H9 (cell line): ENCODE measurements at regions not wholly inside any gene's neighbourhood (a gene's known extent, or its start where the extent isn't known, plus 50 kb on each side); places are given as distances from the start of the nearest gene placed in this dataset.
A peak's percentile ranks its signal among the peaks of the same experiment; 100 is the strongest.

ENCODE experiments used
- DNase-seq: peaks from one replicate; pipeline ENCODE4 v3.0.0-alpha.2; 2017
- H2AFZ ChIP-seq: one replicate; pipeline ENCODE4 v1.6.1; 2013; ENCODE audit warnings: mild to moderate bottlenecking, low read length, control low read depth, moderate library complexity
- H2AK5ac ChIP-seq: 2 replicates; pipeline ENCODE4 v1.6.1; 2013; ENCODE audit warnings: low read length, control low read depth, mixed read lengths; ENCODE audit not compliant: insufficient read length
- H2BK120ac ChIP-seq: one replicate; pipeline ENCODE4 v1.6.1; 2013; ENCODE audit warnings: low read depth, mild to moderate bottlenecking, low read length, control low read depth, inconsistent platforms; ENCODE audit not compliant: poor library complexity, severe bottlenecking
- H2BK12ac ChIP-seq: 2 replicates; pipeline ENCODE4 v1.6.1; 2013; ENCODE audit warnings: low read length, control low read depth, mixed read lengths, low read depth; ENCODE audit not compliant: insufficient read length
- H2BK15ac ChIP-seq: 2 replicates; pipeline ENCODE4 v1.6.1; 2013; ENCODE audit warnings: low read depth, low read length, control low read depth
- H2BK20ac ChIP-seq: one replicate; pipeline ENCODE4 v1.6.1; 2013; ENCODE audit warnings: low read depth, mild to moderate bottlenecking, low read length, control low read depth, inconsistent platforms; ENCODE audit not compliant: poor library complexity, severe bottlenecking
- H2BK5ac ChIP-seq: 2 replicates; pipeline ENCODE4 v1.6.1; 2013; ENCODE audit warnings: low read length, control low read depth, mixed read lengths; ENCODE audit not compliant: insufficient read length
- H3K14ac ChIP-seq: 2 replicates; pipeline ENCODE4 v1.6.1; 2013; ENCODE audit warnings: low read length, control low read depth; ENCODE audit not compliant: insufficient read depth
- H3K18ac ChIP-seq: 2 replicates; pipeline ENCODE4 v1.6.1; 2013; ENCODE audit warnings: low read depth, mild to moderate bottlenecking, mixed read lengths, low read length, control low read depth; ENCODE audit not compliant: insufficient read length
- H3K23ac ChIP-seq: 2 replicates; pipeline ENCODE4 v1.6.1; 2013; ENCODE audit warnings: low read length, control low read depth, mixed read lengths, low read depth; ENCODE audit not compliant: insufficient read length
- H3K23me2 ChIP-seq: 2 replicates; pipeline ENCODE4 v1.6.1; 2013; ENCODE audit warnings: low read depth, mild to moderate bottlenecking, mixed read lengths, low read length, control low read depth; ENCODE audit not compliant: insufficient read length, poor library complexity, severe bottlenecking
- H3K27ac ChIP-seq: 2 replicates; pipeline ENCODE4 v1.5.1; 2013; ENCODE audit warnings: low read length, control low read depth, mixed read lengths, low read depth; ENCODE audit not compliant: insufficient read length
- H3K27me3 ChIP-seq: 2 replicates; pipeline ENCODE4 v1.6.1; 2013; ENCODE audit warnings: low read length, control low read depth, inconsistent platforms; ENCODE audit not compliant: insufficient read depth
- H3K4ac ChIP-seq: 2 replicates; pipeline ENCODE4 v1.6.1; 2013; ENCODE audit warnings: low read depth, mild to moderate bottlenecking, control low read depth, inconsistent platforms, low read length, moderate library complexity
- H3K4me1 ChIP-seq: 2 replicates; pipeline ENCODE4 v1.6.1; 2013; ENCODE audit warnings: low read length, control low read depth, inconsistent platforms; ENCODE audit not compliant: insufficient read depth
- H3K4me2 ChIP-seq: 2 replicates; pipeline ENCODE4 v1.6.1; 2013; ENCODE audit warnings: low read length, control low read depth, mixed read lengths; ENCODE audit not compliant: insufficient read length, insufficient read depth
- H3K56ac ChIP-seq: 2 replicates; pipeline ENCODE4 v1.6.1; 2013; ENCODE audit warnings: low read depth, mild to moderate bottlenecking, mixed read lengths, low read length, control low read depth; ENCODE audit not compliant: insufficient read length
- H3K79me1 ChIP-seq: 2 replicates; pipeline ENCODE4 v1.6.1; 2013; ENCODE audit warnings: low read depth, mild to moderate bottlenecking, moderate library complexity, low read length, control low read depth, inconsistent platforms; ENCODE audit not compliant: insufficient read depth, poor library complexity, severe bottlenecking
- H3K79me2 ChIP-seq: 2 replicates; pipeline ENCODE4 v1.6.1; 2013; ENCODE audit warnings: low read length, control low read depth, inconsistent platforms; ENCODE audit not compliant: insufficient read depth
- H3K9ac ChIP-seq: 2 replicates; pipeline ENCODE4 v1.6.1; 2013; ENCODE audit warnings: low read length, control low read depth, mixed read lengths; ENCODE audit not compliant: insufficient read length; ENCODE audit errors: extremely low read depth
- H3K9me3 ChIP-seq: one replicate; pipeline ENCODE4 v1.6.1; 2013; ENCODE audit warnings: low read depth, low read length, inconsistent platforms; ENCODE audit not compliant: control insufficient read depth
- H3T11ph ChIP-seq: one replicate; pipeline ENCODE4 v1.6.1; 2013; ENCODE audit warnings: mild to moderate bottlenecking, low read length, control low read depth, inconsistent platforms
- H4K20me1 ChIP-seq: one replicate; pipeline ENCODE4 v1.6.1; 2013; ENCODE audit not compliant: control insufficient read depth, insufficient read length, insufficient read depth
- H4K5ac ChIP-seq: 2 replicates; pipeline ENCODE4 v1.6.1; 2013; ENCODE audit warnings: low read depth, mild to moderate bottlenecking, mixed read lengths, low read length, control low read depth; ENCODE audit not compliant: insufficient read length
- H4K8ac ChIP-seq: replicated peaks from 2 replicates; pipeline ENCODE4 v1.6.1; 2013; ENCODE audit warnings: low read length, control low read depth, mixed read lengths, low read depth; ENCODE audit not compliant: insufficient read length
- H4K91ac ChIP-seq: 2 replicates; pipeline ENCODE4 v1.6.1; 2013; ENCODE audit warnings: low read depth, mild to moderate bottlenecking, moderate library complexity, mixed read lengths, low read length, control low read depth; ENCODE audit not compliant: insufficient read length
- H3K27ac Mint-ChIP-seq, 3 experiments: 2 replicates in 2 of 3; 3 replicates in 1 of 3; pipeline ENCODE4 v1.8.0; 2020 to 2021; ENCODE audit warnings: mixed read lengths in 3 of 3, mild to moderate bottlenecking in 1 of 3, moderate library complexity in 1 of 3
- H3K27me3 Mint-ChIP-seq: 2 replicates; pipeline ENCODE4 v1.8.0; 2021; ENCODE audit warnings: low read depth, mild to moderate bottlenecking, moderate library complexity, mixed read lengths
- H3K36me3 Mint-ChIP-seq, 3 experiments: 2 replicates in 2 of 3; 3 replicates in 1 of 3; pipeline ENCODE4 v1.8.0; 2020 to 2021; ENCODE audit warnings: low read depth in 3 of 3, mixed read lengths in 3 of 3; ENCODE audit not compliant: insufficient read depth in 1 of 3
- H3K4me1 Mint-ChIP-seq, 2 experiments: 2 replicates each; pipeline ENCODE4 v1.8.0; 2020; ENCODE audit warnings: mixed read lengths in 2 of 2
- H3K4me3 Mint-ChIP-seq, 2 experiments: 2 replicates in 1 of 2; 3 replicates in 1 of 2; pipeline ENCODE4 v1.8.0; 2020 to 2021; ENCODE audit warnings: mild to moderate bottlenecking in 2 of 2, mixed read lengths in 2 of 2, moderate library complexity in 1 of 2
- H3K9me3 Mint-ChIP-seq, 2 experiments: 2 replicates in 1 of 2; 3 replicates in 1 of 2; pipeline ENCODE4 v1.8.0; 2020; ENCODE audit warnings: mild to moderate bottlenecking in 2 of 2, mixed read lengths in 2 of 2, moderate library complexity in 1 of 2
- CTCF ChIP-seq: fragments of 200-600 bp; sonication (generic); conservative IDR thresholded peaks from 3 replicates; pipeline ENCODE4 v1.8.0; 2021; ENCODE audit warnings: antibody characterized with exemption, mild to moderate bottlenecking
- WGBS: extraction: QIAGEN DNeasy Blood & Tissue Kit; methylation state at CpG from one replicate; pipeline ENCODE4 v1.1.7; 2013; ENCODE audit warnings: missing lambda C conversion rate, low lambda C conversion rate, mixed read lengths; ENCODE audit not compliant: insufficient read length; ENCODE audit errors: extremely low coverage; 5-methylcytosine and 5-hydroxymethylcytosine counted together

- DNase-seq, result no peak
- H3K79me2 ChIP-seq, result no peaks in the 10 kb centered on the region
- H3K36me3 Mint-ChIP-seq, result peaks cover 11 to 16% (median 16%) of the 10 kb centered on the region in 3 experiments; a peak in 6 of 7 replicates
- H2AK5ac ChIP-seq, result no peak overlapping the region
- H2BK20ac ChIP-seq, result no peak overlapping the region
- H3K4me1 Mint-ChIP-seq, result peaks cover 14 to 16% of the 10 kb centered on the region in 2 experiments
- H3K27me3 ChIP-seq, result no peaks in the 10 kb centered on the region
- H3K23ac ChIP-seq, result no peak overlapping the region
- H3K9me3 ChIP-seq, result no peaks in the 10 kb centered on the region
- H3K23me2 ChIP-seq, result no peaks in the 10 kb centered on the region
- no peak overlapping the region for H4K91ac ChIP-seq
- no peak overlapping the region for H3K9ac ChIP-seq
- no peak overlapping the region for H2BK120ac ChIP-seq
- no peaks in the 10 kb centered on the region for H3K79me1 ChIP-seq
- no peaks in the 10 kb centered on the region for H3K4me1 ChIP-seq
- no peak overlapping the region for H3T11ph ChIP-seq
- peak overlapping the region in 1 of 3 experiments; percentile 78; a peak in 1 of 7 replicates for H3K27ac Mint-ChIP-seq
- H3K9me3 Mint-ChIP-seq, result peaks cover 0 to 6% of the 10 kb centered on the region in 2 experiments; a peak in 3 of 5 replicates
- no peak overlapping the region for H2AFZ ChIP-seq
- no peak overlapping the region for H4K5ac ChIP-seq
- no peak overlapping the region for H3K4ac ChIP-seq
- no peak overlapping the region for H2BK12ac ChIP-seq
- no peak overlapping the region for H4K8ac ChIP-seq
- no peak overlapping the region for H2BK15ac ChIP-seq
- H3K56ac ChIP-seq, result no peak overlapping the region
- no peak overlapping the region for H3K4me3 Mint-ChIP-seq
- no peak overlapping the region for H2BK5ac ChIP-seq
- no peak for TF ChIP-seq CTCF
- no peak overlapping the region for H3K18ac ChIP-seq
- H3K27ac ChIP-seq, result no peak overlapping the region
- H3K4me2 ChIP-seq, result no peak overlapping the region
- H3K27me3 Mint-ChIP-seq, result peaks cover 2% of the 10 kb centered on the region; the same call in 1 of the 2 replicates
- H4K20me1 ChIP-seq, result no peaks in the 10 kb centered on the region
- no CpG with 5 or more reads among the region's 3 CpGs for WGBS
- no peak overlapping the region for H3K14ac ChIP-seq
Measured at GRCh38 chr13:54934121-54934520, 1905.5 kb downstream of the OLFM4 start.
